Colonic mucosa (tissue), 4 donors: ENCODE measurements at regions not wholly inside any gene's neighbourhood (a gene's known extent, or its start where the extent isn't known, plus 50 kb on each side); places are given as distances from the start of the nearest gene placed in this dataset.

Source experiments
- DNase-seq: peaks from one replicate; pipeline ENCODE4 v3.0.0-alpha.2; 2020
- H3K27ac ChIP-seq: fragments of 200-600 bp; one replicate; pipeline ENCODE4 v1.8.0; 2021
- H3K27me3 ChIP-seq: fragments of 200-600 bp; one replicate; pipeline ENCODE4 v1.8.0; 2021
- H3K36me3 ChIP-seq: fragments of 200-600 bp; one replicate; pipeline ENCODE4 v1.8.0; 2021
- H3K4me1 ChIP-seq: fragments of 200-600 bp; one replicate; pipeline ENCODE4 v1.8.0; 2021; ENCODE audit warnings: mild to moderate bottlenecking
- H3K4me3 ChIP-seq: fragments of 200-600 bp; one replicate; pipeline ENCODE4 v1.8.0; 2021
- H3K9ac ChIP-seq, 2 donors: one replicate each; pipeline ENCODE4 v1.7.0; 2013; ENCODE audit warnings: control low read depth in 2 of 2, low read depth in 2 of 2, low read length in 2 of 2
- H3K9me3 ChIP-seq: fragments of 200-600 bp; one replicate; pipeline ENCODE4 v1.8.0; 2021
- intact Hi-C: fragments of 100-400 bp; cut with DNase I; formaldehyde crosslinking; loops from one replicate; pipeline ENCODE4 v1.14.1; 2022
- TF ChIP-seq, protein P1 (sequence below): fragments of 200-600 bp; IDR thresholded peaks from one replicate; pipeline ENCODE4 v1.8.0; 2022; ENCODE audit warnings: antibody characterized with exemption, mild to moderate bottlenecking
- donor health status: healthy.
- donor health status: DM: no; HTN: no; CAD: no.
- donor health status: DM: no; HTN: no; CAD: no.

DNA sequence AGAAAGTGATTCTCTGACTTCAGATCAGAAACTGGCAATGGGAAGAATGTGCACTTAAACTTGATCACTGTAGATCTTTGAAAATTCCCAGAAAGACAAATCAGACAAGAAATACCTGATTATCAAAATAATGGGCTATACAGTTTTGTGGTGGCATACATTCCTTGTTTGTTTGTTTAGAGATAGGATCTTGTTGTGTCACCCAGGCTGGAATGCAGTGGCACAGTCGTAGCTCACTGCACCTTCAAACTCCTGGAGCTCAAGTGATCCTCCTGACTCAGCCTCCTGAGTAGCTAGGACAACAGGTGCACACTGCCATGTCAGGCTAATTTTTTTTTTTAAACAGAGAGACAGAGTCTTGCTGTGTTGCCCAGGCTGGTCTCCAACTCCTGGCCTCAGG lies 81.0 kb upstream of the SPRY1 start:
- Histone ChIP-seq H3K9me3 (no peaks in the 10 kb centered on the region), H3K27me3 (no peaks in the 10 kb centered on the region), H3K36me3 (no peaks in the 10 kb centered on the region), H3K9ac (no peak overlapping the region), H3K27ac (no peak overlapping the region), H3K4me3 (no peak overlapping the region), H3K4me1 (no peaks in the 10 kb centered on the region)
- no peak for DNase-seq
- TF ChIP-seq, protein P1, sequence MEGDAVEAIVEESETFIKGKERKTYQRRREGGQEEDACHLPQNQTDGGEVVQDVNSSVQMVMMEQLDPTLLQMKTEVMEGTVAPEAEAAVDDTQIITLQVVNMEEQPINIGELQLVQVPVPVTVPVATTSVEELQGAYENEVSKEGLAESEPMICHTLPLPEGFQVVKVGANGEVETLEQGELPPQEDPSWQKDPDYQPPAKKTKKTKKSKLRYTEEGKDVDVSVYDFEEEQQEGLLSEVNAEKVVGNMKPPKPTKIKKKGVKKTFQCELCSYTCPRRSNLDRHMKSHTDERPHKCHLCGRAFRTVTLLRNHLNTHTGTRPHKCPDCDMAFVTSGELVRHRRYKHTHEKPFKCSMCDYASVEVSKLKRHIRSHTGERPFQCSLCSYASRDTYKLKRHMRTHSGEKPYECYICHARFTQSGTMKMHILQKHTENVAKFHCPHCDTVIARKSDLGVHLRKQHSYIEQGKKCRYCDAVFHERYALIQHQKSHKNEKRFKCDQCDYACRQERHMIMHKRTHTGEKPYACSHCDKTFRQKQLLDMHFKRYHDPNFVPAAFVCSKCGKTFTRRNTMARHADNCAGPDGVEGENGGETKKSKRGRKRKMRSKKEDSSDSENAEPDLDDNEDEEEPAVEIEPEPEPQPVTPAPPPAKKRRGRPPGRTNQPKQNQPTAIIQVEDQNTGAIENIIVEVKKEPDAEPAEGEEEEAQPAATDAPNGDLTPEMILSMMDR: no peak
- intact Hi-C loops: no loop called here

DNA sequence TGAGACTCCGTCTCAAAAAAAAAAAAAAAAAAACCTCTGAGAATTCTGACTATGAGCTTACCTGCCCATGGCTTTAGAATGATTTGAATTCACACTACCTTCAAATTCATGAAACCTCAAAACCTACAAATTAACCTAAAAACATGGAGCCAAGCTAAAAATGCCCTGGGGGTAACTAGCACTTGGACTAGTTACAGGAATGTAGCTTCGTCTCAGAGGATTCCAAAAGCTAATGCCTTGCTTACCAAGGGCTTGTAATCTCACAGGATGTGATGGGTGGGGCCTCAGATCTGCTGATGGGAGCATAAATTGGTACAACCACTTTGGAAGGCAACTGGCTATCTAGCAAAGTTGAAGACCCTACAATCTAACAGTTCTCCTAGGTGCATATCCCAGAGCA lies 79.4 kb upstream of the SPRY1 start:
- H3K27me3 ChIP-seq: no peaks in the 10 kb centered on the region
- no peak overlapping the region for H3K27ac ChIP-seq
- no peaks in the 10 kb centered on the region for H3K36me3 ChIP-seq
- H3K9ac ChIP-seq: no peak overlapping the region
- H3K4me1 ChIP-seq: no peaks in the 10 kb centered on the region
- intact Hi-C loops: no loop called here
- H3K4me3 ChIP-seq: no peak overlapping the region
- TF ChIP-seq, protein P1: no peak
- H3K9me3 ChIP-seq: no peaks in the 10 kb centered on the region
- DNase-seq: no peak

DNA sequence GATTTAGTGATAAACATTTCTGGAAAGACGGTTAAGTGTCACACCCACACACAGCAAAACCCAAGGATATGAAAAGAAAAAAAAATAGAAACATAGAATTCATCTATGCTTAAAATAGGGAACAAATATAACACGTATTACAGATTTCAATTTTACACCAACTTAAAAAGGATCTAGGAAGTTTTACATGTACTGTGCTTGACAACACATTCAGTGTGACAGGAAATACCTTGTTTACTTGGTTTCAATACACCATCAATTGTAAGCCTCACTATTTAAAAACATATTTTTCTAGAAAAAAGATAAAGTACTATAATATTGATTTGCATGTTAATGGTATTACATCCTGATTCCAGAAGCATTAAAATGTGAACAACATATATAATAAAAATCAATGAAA lies 77.0 kb upstream of the SPRY1 start:
- H3K4me1 ChIP-seq: no peaks in the 10 kb centered on the region
- TF ChIP-seq, protein P1: no peak
- H3K9me3 ChIP-seq: no peaks in the 10 kb centered on the region
- intact Hi-C loops: no loop called here
- H3K4me3 ChIP-seq: no peak overlapping the region
- H3K9ac ChIP-seq: no peak overlapping the region
- DNase-seq: no peak
- H3K27ac ChIP-seq: no peak overlapping the region
- no peaks in the 10 kb centered on the region for H3K36me3 ChIP-seq
- H3K27me3 ChIP-seq: no peaks in the 10 kb centered on the region

DNA sequence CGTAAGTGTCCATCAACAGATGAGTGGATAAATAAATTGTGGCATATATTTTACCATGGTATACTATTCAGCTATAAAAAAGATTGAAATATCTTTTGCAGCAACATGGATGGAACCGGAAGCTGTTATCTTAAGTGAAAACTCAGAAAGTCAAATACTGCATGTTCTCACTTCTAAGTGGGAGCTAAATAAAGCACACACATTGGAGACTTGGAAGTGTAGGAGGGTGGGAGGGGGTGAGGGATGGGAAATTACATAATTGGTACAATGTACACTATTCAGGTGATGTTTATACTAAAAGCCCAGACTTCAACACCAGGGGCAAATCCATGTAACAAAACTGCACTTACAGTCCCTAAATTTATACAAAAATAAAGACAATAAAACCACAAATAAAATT lies 72.6 kb upstream of the SPRY1 start:
- Histone ChIP-seq H3K9ac (no peak overlapping the region), H3K27me3 (no peaks in the 10 kb centered on the region), H3K4me3 (no peak overlapping the region), H3K27ac (no peak overlapping the region), H3K36me3 (no peaks in the 10 kb centered on the region), H3K9me3 (no peaks in the 10 kb centered on the region), H3K4me1 (no peaks in the 10 kb centered on the region)
- intact Hi-C loops: no loop called here
- no peak for DNase-seq
- TF ChIP-seq, protein P1: no peak

DNA sequence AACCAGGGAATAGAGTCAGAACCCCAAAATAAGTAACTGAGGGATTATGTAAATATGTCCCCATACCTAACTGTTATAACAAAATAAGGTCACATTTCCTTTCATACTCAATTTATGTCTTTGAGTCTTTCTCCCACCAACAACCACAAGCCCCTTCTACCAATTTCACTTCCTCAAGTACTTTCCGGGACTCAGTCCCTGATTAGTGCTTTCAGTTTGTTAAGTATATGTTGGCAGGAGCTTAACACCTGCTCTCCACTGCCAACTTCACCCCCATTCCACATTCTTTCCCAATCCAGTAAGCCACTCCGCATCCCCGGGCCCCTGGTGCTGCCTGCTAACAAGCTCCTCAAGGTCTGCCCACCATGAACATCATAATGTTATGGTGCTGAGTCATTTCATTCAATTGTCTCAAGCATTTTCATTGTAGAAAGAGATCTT lies 71.3 kb upstream of the SPRY1 start:
- Histone ChIP-seq H3K9me3 (no peaks in the 10 kb centered on the region), H3K27ac (no peak overlapping the region), H3K4me1 (no peaks in the 10 kb centered on the region), H3K36me3 (no peaks in the 10 kb centered on the region), H3K27me3 (no peaks in the 10 kb centered on the region), H3K4me3 (no peak overlapping the region), H3K9ac (no peak overlapping the region)
- TF ChIP-seq, protein P1: no peak
- no peak for DNase-seq
- intact Hi-C loops: no loop called here

DNA sequence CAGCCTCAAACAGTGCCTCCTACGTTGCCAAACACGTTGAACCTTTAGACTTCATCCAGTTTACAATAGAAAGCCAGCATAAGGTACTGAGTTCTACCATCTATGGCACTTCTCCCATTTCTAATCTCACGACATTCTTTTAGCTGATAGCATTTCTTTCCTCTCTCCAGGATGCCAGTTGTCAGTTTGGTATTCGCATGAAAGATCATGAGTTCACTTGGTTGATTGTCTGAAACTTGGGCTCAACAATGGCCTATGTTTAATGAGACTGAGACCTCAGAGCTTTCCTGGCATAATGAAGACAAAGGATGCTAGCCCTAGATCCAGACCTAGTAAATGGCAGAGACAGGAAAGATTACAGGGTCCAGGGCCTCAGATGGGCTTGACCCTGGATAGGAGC lies 69.2 kb upstream of the SPRY1 start:
- intact Hi-C loops: no loop called here
- no peak for DNase-seq
- TF ChIP-seq, protein P1: no peak
- no peaks in the 10 kb centered on the region for H3K27me3 ChIP-seq
- no peaks in the 10 kb centered on the region for H3K9me3 ChIP-seq
- no peak overlapping the region for H3K4me3 ChIP-seq
- no peaks in the 10 kb centered on the region for H3K36me3 ChIP-seq
- no peak overlapping the region for H3K9ac ChIP-seq
- H3K27ac ChIP-seq: no peak overlapping the region
- H3K4me1 ChIP-seq: no peaks in the 10 kb centered on the region
